PC-9 (cell line): ENCODE measurements at regions not wholly inside any gene's neighbourhood (a gene's known extent, or its start where the extent isn't known, plus 50 kb on each side); places are given as distances from the start of the nearest gene placed in this dataset.

Source experiments
- BruUV-seq: library from RNA; stranded (reverse); fragments of 400-500 nt; replicated peaks from 2 replicates; lab custom pipeline; 2021; lab: Mats Ljungman, UMichigan
- CTCF ChIA-PET: fragments of 300-600 bp; sonication (Branson Sonifier 250); formaldehyde crosslinking; loops from one replicate; lab custom pipeline; 2022; ENCODE audit warnings: antibody characterized with exemption; lab: Charles Lee
- POLR2A ChIA-PET: fragments of 300-600 bp; sonication (Branson Sonifier 250); formaldehyde crosslinking; loops from one replicate; lab custom pipeline; 2022; ENCODE audit warnings: antibody characterized with exemption; ENCODE audit not compliant: unreplicated experiment; lab: Charles Lee
- DNase-seq, 2 experiments: peaks; one replicate each; pipeline versions ENCODE4 v3.0.0 to v3.0.0-alpha.2; 2015 to 2022; ENCODE audit warnings: mixed read lengths in 1 of 2
- H2AFZ ChIP-seq: fragments of 200-600 bp; sonication (generic); 2 replicates; pipeline ENCODE4 v1.8.1; 2017; ENCODE audit warnings: antibody characterized with exemption
- H3F3A ChIP-seq: fragments of 200-600 bp; sonication (generic); 2 replicates; pipeline ENCODE4 v1.8.1; 2017; ENCODE audit warnings: antibody characterized with exemption, mild to moderate bottlenecking, low read depth; ENCODE audit not compliant: insufficient read depth
- H3K27ac ChIP-seq: fragments of 200-600 bp; sonication (generic); 2 replicates; pipeline ENCODE4 v1.6.1; 2016; ENCODE audit warnings: mixed run types
- H3K27me3 ChIP-seq: fragments of 200-600 bp; sonication (generic); 2 replicates; pipeline ENCODE4 v1.6.1; 2016; ENCODE audit warnings: low read depth, mixed run types; ENCODE audit not compliant: insufficient read depth
- H3K36me3 ChIP-seq: fragments of 200-600 bp; sonication (generic); 2 replicates; pipeline ENCODE4 v1.6.1; 2016; ENCODE audit warnings: low read depth, mixed run types
- H3K4me1 ChIP-seq: fragments of 200-600 bp; sonication (generic); replicated peaks from 2 replicates; pipeline ENCODE4 v1.6.1; 2016; ENCODE audit warnings: mixed run types; ENCODE audit not compliant: insufficient read depth
- H3K4me2 ChIP-seq: fragments of 200-600 bp; sonication (generic); 2 replicates; pipeline ENCODE4 v1.6.1; 2017; ENCODE audit warnings: mixed run types
- H3K4me3 ChIP-seq: fragments of 200-600 bp; sonication (generic); 2 replicates; pipeline ENCODE4 v1.6.1; 2016; ENCODE audit warnings: mixed run types
- H3K79me2 ChIP-seq: fragments of 200-600 bp; sonication (generic); 2 replicates; pipeline ENCODE4 v1.6.1; 2017; ENCODE audit warnings: low read depth, mixed run types
- H3K9me2 ChIP-seq: fragments of 200-600 bp; sonication (generic); 2 replicates; pipeline ENCODE4 v1.8.1; 2017; ENCODE audit warnings: mild to moderate bottlenecking; ENCODE audit not compliant: insufficient read depth
- H3K9me3 ChIP-seq: fragments of 200-600 bp; sonication (generic); 2 replicates; pipeline ENCODE4 v1.8.1; 2016; ENCODE audit warnings: low read depth; ENCODE audit not compliant: insufficient read depth
- H4K20me1 ChIP-seq: fragments of 200-600 bp; sonication (generic); 2 replicates; pipeline ENCODE4 v1.8.1; 2017; ENCODE audit not compliant: insufficient read depth
- EZH2 ChIP-seq: fragments of 200-600 bp; sonication (generic); IDR thresholded peaks from 2 replicates; pipeline ENCODE4 v1.8.0; 2017; ENCODE audit warnings: antibody characterized with exemption, low read depth
- intact Hi-C: fragments of 100-400 bp; cut with micrococcal nuclease; formaldehyde crosslinking; loops from one replicate; pipeline ENCODE4 v1.10.0; 2022; ENCODE audit not compliant: unreplicated experiment
- TF ChIP-seq, protein P1 (sequence below): fragments of 200-600 bp; sonication (generic); conservative IDR thresholded peaks from 2 replicates; pipeline ENCODE4 v1.6.1; 2017; ENCODE audit warnings: mixed run types, antibody characterized with exemption, mild to moderate bottlenecking, moderate library complexity

- Histone ChIP-seq H3K9me3 (0 out of 2 replicates have a peak, but pooled peaks cover 3% of the 10 kb centered on the region), H3K9me2 (0 out of 2 replicates have a peak, but pooled peaks cover 4% of the 10 kb centered on the region), H3F3A (no peaks in the 10 kb centered on the region), H3K4me1 (no peaks in the 10 kb centered on the region), H3K4me3 (no peak overlapping the region), H4K20me1 (no peaks in the 10 kb centered on the region), H3K36me3 (no peaks in the 10 kb centered on the region), H3K27me3 (no peaks in the 10 kb centered on the region), H3K27ac (no peak overlapping the region), H3K4me2 (no peak overlapping the region), H2AFZ (peak overlapping the region; percentile 48; the same call in 1 of the 2 replicates), H3K79me2 (no peaks in the 10 kb centered on the region)
- no TSS peak for BruUV-seq
- TF ChIP-seq EZH2 = no peak
- TF ChIP-seq, protein P1, sequence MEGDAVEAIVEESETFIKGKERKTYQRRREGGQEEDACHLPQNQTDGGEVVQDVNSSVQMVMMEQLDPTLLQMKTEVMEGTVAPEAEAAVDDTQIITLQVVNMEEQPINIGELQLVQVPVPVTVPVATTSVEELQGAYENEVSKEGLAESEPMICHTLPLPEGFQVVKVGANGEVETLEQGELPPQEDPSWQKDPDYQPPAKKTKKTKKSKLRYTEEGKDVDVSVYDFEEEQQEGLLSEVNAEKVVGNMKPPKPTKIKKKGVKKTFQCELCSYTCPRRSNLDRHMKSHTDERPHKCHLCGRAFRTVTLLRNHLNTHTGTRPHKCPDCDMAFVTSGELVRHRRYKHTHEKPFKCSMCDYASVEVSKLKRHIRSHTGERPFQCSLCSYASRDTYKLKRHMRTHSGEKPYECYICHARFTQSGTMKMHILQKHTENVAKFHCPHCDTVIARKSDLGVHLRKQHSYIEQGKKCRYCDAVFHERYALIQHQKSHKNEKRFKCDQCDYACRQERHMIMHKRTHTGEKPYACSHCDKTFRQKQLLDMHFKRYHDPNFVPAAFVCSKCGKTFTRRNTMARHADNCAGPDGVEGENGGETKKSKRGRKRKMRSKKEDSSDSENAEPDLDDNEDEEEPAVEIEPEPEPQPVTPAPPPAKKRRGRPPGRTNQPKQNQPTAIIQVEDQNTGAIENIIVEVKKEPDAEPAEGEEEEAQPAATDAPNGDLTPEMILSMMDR = no peak
- no peak for DNase-seq
- POLR2A ChIA-PET = interaction anchor here (0.6 kb wide), 1 partner anchor 12 kb away, joined by 6 read pairs; no protein-coding TSS in a partner anchor
- intact Hi-C loops = no loop called here
- CTCF ChIA-PET = no interaction called here
Measured at GRCh38 chr12:87025976-87026375, 769.8 kb upstream of the MGAT4C start.

DNA sequence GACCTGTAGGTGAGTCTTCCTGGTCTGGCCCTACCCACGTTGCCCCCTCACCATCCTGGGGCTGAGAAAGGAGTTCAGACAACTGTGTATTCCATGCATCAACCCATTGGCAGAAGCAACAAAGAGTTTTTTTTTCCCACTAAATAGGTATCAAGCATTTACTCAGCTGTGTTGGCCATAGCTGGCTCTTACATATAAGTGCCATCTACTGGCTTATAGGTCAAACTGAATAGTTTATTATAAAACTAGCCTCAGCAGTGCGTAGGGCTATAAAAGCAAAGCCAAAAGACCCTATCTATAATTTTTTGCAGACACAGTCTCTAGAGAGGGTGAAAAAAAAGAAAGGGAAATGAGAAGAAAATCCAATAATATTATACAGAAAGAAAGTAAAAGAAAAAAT lies 765.2 kb upstream of the MGAT4C start:
- H3K4me1 ChIP-seq = no peaks in the 10 kb centered on the region
- H3K36me3 ChIP-seq = no peaks in the 10 kb centered on the region
- H3K4me2 ChIP-seq = no peak overlapping the region
- intact Hi-C loops = no loop called here
- TF ChIP-seq, protein P1 = no peak
- no peak for TF ChIP-seq EZH2
- H3K9me3 ChIP-seq = 0 out of 2 replicates have a peak, but pooled peaks cover 3% of the 10 kb centered on the region
- H3K4me3 ChIP-seq = no peak overlapping the region
- no peaks in the 10 kb centered on the region for H4K20me1 ChIP-seq
- ChIA-PET POLR2A (no interaction called here), CTCF (no interaction called here)
- no peak for DNase-seq
- no peak overlapping the region for H3K27ac ChIP-seq
- no peaks in the 10 kb centered on the region for H3K79me2 ChIP-seq
- no peak overlapping the region for H2AFZ ChIP-seq
- no peaks in the 10 kb centered on the region for H3K27me3 ChIP-seq
- H3K9me2 ChIP-seq = 0 out of 2 replicates have a peak, but pooled peaks cover 4% of the 10 kb centered on the region
- H3F3A ChIP-seq = no peaks in the 10 kb centered on the region
- BruUV-seq = no TSS peak

DNA sequence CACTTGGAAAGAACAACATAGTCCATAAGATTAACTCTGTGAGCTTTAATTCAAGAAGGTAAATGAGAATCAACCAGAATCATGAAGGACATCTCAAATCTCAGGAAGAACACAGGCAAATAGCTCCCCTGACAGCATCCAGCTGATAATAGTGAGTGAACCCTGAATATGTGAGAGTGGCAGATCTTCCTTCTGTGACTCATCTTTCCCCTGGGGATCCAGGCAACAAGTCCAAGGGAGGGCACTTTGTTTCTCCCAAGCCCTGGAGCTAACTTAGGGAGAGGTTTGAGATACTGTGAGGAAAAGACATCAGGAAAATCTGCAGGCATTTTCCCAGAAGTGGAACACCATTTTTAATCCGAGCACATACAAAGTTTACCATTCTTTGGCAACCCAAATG lies 763.9 kb upstream of the MGAT4C start:
- ChIA-PET POLR2A (no interaction called here), CTCF (interaction anchor here (0.6 to 0.7 kb wide), 2 partner anchors 14 to 144 kb away, joined by 7 to 16 read pairs; no protein-coding TSS in a partner anchor)
- H2AFZ ChIP-seq = no peak overlapping the region
- H3F3A ChIP-seq = no peaks in the 10 kb centered on the region
- H3K9me3 ChIP-seq = 0 out of 2 replicates have a peak, but pooled peaks cover 3% of the 10 kb centered on the region
- no peaks in the 10 kb centered on the region for H4K20me1 ChIP-seq
- H3K4me3 ChIP-seq = no peak overlapping the region
- no peaks in the 10 kb centered on the region for H3K79me2 ChIP-seq
- H3K27ac ChIP-seq = no peak overlapping the region
- H3K4me2 ChIP-seq = no peak overlapping the region
- H3K9me2 ChIP-seq = no peaks in the 10 kb centered on the region
- intact Hi-C loops = no loop called here
- DNase-seq = no peak
- H3K27me3 ChIP-seq = no peaks in the 10 kb centered on the region
- no peaks in the 10 kb centered on the region for H3K36me3 ChIP-seq
- no peaks in the 10 kb centered on the region for H3K4me1 ChIP-seq
- BruUV-seq = no TSS peak
- TF ChIP-seq, protein P1 = no peak
- TF ChIP-seq EZH2 = no peak
